ENCODE measurements at regions not wholly inside any gene's neighbourhood (a gene's known extent, or its start where the extent isn't known, plus 50 kb on each side); places are given as distances from the start of the nearest gene placed in this dataset.

- in situ Hi-C loops (cut with MboI; ENCODE audit: low sequenced_read_pairs, unreplicated experiment), result no loop called here
- DNase-seq (ENCODE audit: low spot score), result no peak
- TF ChIP-seq CTCF (IDR thresholded peaks at IDR 0.05; ENCODE audit: borderline replicate concordance, control extremely low read depth, extremely low read depth, insufficient read depth, missing control alignments), result no peak
Observed at GRCh38 chr18:10300739-10301138, 153.7 kb upstream of the APCDD1 start.

- DNase-seq (ENCODE audit: low spot score), result no peak
- in situ Hi-C loops (cut with MboI; ENCODE audit: low sequenced_read_pairs, unreplicated experiment), result no loop called here
- TF ChIP-seq CTCF (IDR thresholded peaks at IDR 0.05; ENCODE audit: borderline replicate concordance, control extremely low read depth, extremely low read depth, insufficient read depth, missing control alignments), result no peak
Observed at GRCh38 chr18:10301831-10302483, 152.5 kb upstream of the APCDD1 start.

- TF ChIP-seq CTCF (IDR thresholded peaks at IDR 0.05; ENCODE audit: borderline replicate concordance, control extremely low read depth, extremely low read depth, insufficient read depth, missing control alignments), result no peak
- in situ Hi-C loops (cut with MboI; ENCODE audit: low sequenced_read_pairs, unreplicated experiment), result no loop called here
- no peak for DNase-seq (ENCODE audit: low spot score)
Observed at GRCh38 chr18:10303171-10303570, 151.3 kb upstream of the APCDD1 start.

- DNase-seq (ENCODE audit: low spot score), result no peak
- in situ Hi-C loops (cut with MboI; ENCODE audit: low sequenced_read_pairs, unreplicated experiment), result no loop called here
- TF ChIP-seq CTCF (IDR thresholded peaks at IDR 0.05; ENCODE audit: borderline replicate concordance, control extremely low read depth, extremely low read depth, insufficient read depth, missing control alignments), result no peak
Observed at GRCh38 chr18:10304853-10305252, 149.6 kb upstream of the APCDD1 start.

GRCh38 chr18:10306779-10307178 is 147.7 kb upstream of the APCDD1 start:
- no peak for TF ChIP-seq CTCF (IDR thresholded peaks at IDR 0.05; ENCODE audit: borderline replicate concordance, control extremely low read depth, extremely low read depth, insufficient read depth, missing control alignments)
- no peak for DNase-seq (ENCODE audit: low spot score)
- in situ Hi-C loops (cut with MboI; ENCODE audit: low sequenced_read_pairs, unreplicated experiment), result no loop called here

- in situ Hi-C loops (cut with MboI; ENCODE audit: low sequenced_read_pairs, unreplicated experiment), result no loop called here
- no peak for TF ChIP-seq CTCF (IDR thresholded peaks at IDR 0.05; ENCODE audit: borderline replicate concordance, control extremely low read depth, extremely low read depth, insufficient read depth, missing control alignments)
- no peak for DNase-seq (ENCODE audit: low spot score)
Observed at GRCh38 chr18:10308154-10308553, 146.3 kb upstream of the APCDD1 start.
